CD4-positive, alpha-beta memory T cell (primary cell): ENCODE measurements at regions not wholly inside any gene's neighbourhood (a gene's known extent, or its start where the extent isn't known, plus 50 kb on each side); places are given as distances from the start of the nearest gene placed in this dataset.
A peak's percentile ranks its signal among the peaks of the same experiment; 100 is the strongest.
"Not testable (repeated sequence)": the region's sequence is repeated elsewhere in the genome, so short reads cannot be mapped to it uniquely, and the experiment has no call there.

ENCODE experiments used
- CTCF ChIA-PET: fragments of 350-600 bp; sonication (Branson Sonifier 250); formaldehyde crosslinking; loops from one replicate; lab custom pipeline; 2021; ENCODE audit warnings: inconsistent platforms; ENCODE audit not compliant: partially characterized antibody; lab: Charles Lee
- POLR2A ChIA-PET: fragments of 350-600 bp; sonication (Branson Sonifier 250); formaldehyde crosslinking; loops from one replicate; lab custom pipeline; 2021; ENCODE audit not compliant: partially characterized antibody; lab: Charles Lee
- DNase-seq, 5 donors: peaks; one replicate each; pipeline versions ENCODE4 v3.0.0 to v3.0.0-alpha.2; 2020 to 2022; ENCODE audit warnings: mixed read lengths in 1 of 5
- H3K27ac ChIP-seq: one replicate; pipeline ENCODE4 v1.7.0; 2013; ENCODE audit warnings: low read depth, low read length
- H3K27me3 ChIP-seq: 2 replicates; pipeline ENCODE4 v1.7.0; 2013; ENCODE audit warnings: mild to moderate bottlenecking, low read length, moderate library complexity; ENCODE audit not compliant: insufficient read depth
- H3K36me3 ChIP-seq: 2 replicates; pipeline ENCODE4 v1.7.0; 2013; ENCODE audit warnings: mild to moderate bottlenecking, low read length, moderate library complexity; ENCODE audit not compliant: insufficient read depth
- H3K4me1 ChIP-seq: 2 replicates; pipeline ENCODE4 v1.7.0; 2013; ENCODE audit warnings: mild to moderate bottlenecking, low read length, moderate library complexity; ENCODE audit not compliant: insufficient read depth
- H3K4me3 ChIP-seq, 2 donors: one replicate each; pipeline ENCODE4 v1.7.0; 2013; ENCODE audit warnings: low read length in 2 of 2, mild to moderate bottlenecking in 1 of 2
- H3K9me3 ChIP-seq, 2 donors: one replicate each; pipeline ENCODE4 v1.7.0; 2013; ENCODE audit warnings: low read length in 2 of 2, control low read depth in 1 of 2; ENCODE audit not compliant: control insufficient read depth in 1 of 2
- H3K27ac Mint-ChIP-seq, 7 donors: one replicate each; pipeline ENCODE4 v1.8.0; 2020 to 2021; ENCODE audit warnings: mixed read lengths in 7 of 7, mild to moderate bottlenecking in 6 of 7, inconsistent platforms in 3 of 7, moderate library complexity in 3 of 7
- H3K27me3 Mint-ChIP-seq, 2 donors: one replicate each; pipeline ENCODE4 v1.8.0; 2020 to 2021; ENCODE audit warnings: mixed read lengths in 2 of 2
- H3K36me3 Mint-ChIP-seq, 2 donors: one replicate each; pipeline ENCODE4 v1.8.0; 2020 to 2021; ENCODE audit warnings: mixed read lengths in 2 of 2, inconsistent platforms in 1 of 2, mild to moderate bottlenecking in 1 of 2
- H3K4me1 Mint-ChIP-seq, 4 donors: one replicate each; pipeline ENCODE4 v1.8.0; 2020 to 2021; ENCODE audit warnings: mixed read lengths in 4 of 4, mild to moderate bottlenecking in 1 of 4
- H3K4me3 Mint-ChIP-seq, 8 donors: one replicate each; pipeline ENCODE4 v1.8.0; 2020 to 2021; ENCODE audit warnings: mixed read lengths in 8 of 8, mild to moderate bottlenecking in 7 of 8, moderate library complexity in 6 of 8, inconsistent platforms in 3 of 8
- H3K9me3 Mint-ChIP-seq, 8 donors: one replicate each; pipeline ENCODE4 v1.8.0; 2020 to 2021; ENCODE audit warnings: mixed read lengths in 8 of 8, mild to moderate bottlenecking in 5 of 8, inconsistent platforms in 3 of 8, moderate library complexity in 1 of 8
- intact Hi-C: fragments of 100-400 bp; cut with micrococcal nuclease; formaldehyde crosslinking; loops from one replicate; pipeline ENCODE4 v1.15.1; 2023

- H3K4me1 Mint-ChIP-seq = no peaks in the 10 kb centered on the region
- DNase-seq = no peak
- no peak overlapping the region for H3K4me3 Mint-ChIP-seq
- Histone ChIP-seq H3K4me3 (no peak overlapping the region), H3K4me1 (no peaks in the 10 kb centered on the region), H3K36me3 (no peaks in the 10 kb centered on the region), H3K27ac (no peak overlapping the region), H3K9me3 (no peaks in the 10 kb centered on the region), H3K27me3 (no peaks in the 10 kb centered on the region)
- no peaks in the 10 kb centered on the region for H3K36me3 Mint-ChIP-seq
- ChIA-PET CTCF (no interaction called here), POLR2A (no interaction called here)
- H3K27ac Mint-ChIP-seq = no peak overlapping the region
- H3K9me3 Mint-ChIP-seq = peaks cover 0 to 10% (median 3%) of the 10 kb centered on the region in 8 donors
- H3K27me3 Mint-ChIP-seq = no peaks in the 10 kb centered on the region
- intact Hi-C loops = no loop called here
These were observed 608.8 kb upstream of the EPHA5 start for GRCh38 chr4:66279084-66279483.

GRCh38 chr4:66275411-66276038 is 605.2 kb upstream of the EPHA5 start:
- H3K27ac Mint-ChIP-seq = no peak overlapping the region
- H3K9me3 Mint-ChIP-seq = peaks cover 1 to 13% (median 6%) of the 10 kb centered on the region in 8 donors
- intact Hi-C loops = no loop called here
- Histone ChIP-seq H3K27ac (no peak overlapping the region), H3K36me3 (no peaks in the 10 kb centered on the region), H3K27me3 (no peaks in the 10 kb centered on the region), H3K4me1 (no peaks in the 10 kb centered on the region), H3K4me3 (no peak overlapping the region), H3K9me3 (no peaks in the 10 kb centered on the region)
- no peaks in the 10 kb centered on the region for H3K36me3 Mint-ChIP-seq
- H3K27me3 Mint-ChIP-seq = no peaks in the 10 kb centered on the region
- no peak for DNase-seq
- no peak overlapping the region for H3K4me3 Mint-ChIP-seq
- POLR2A ChIA-PET = no interaction called here
- no peaks in the 10 kb centered on the region for H3K4me1 Mint-ChIP-seq
- CTCF ChIA-PET = no interaction called here

GRCh38 chr4:66273110-66273509 is 602.8 kb upstream of the EPHA5 start:
- DNase-seq = no peak
- ChIA-PET POLR2A (no interaction called here), CTCF (no interaction called here)
- Mint-ChIP-seq H3K4me3 (no peak overlapping the region), H3K27me3 (no peaks in the 10 kb centered on the region), H3K9me3 (peaks cover 1 to 22% (median 10%) of the 10 kb centered on the region in 8 donors), H3K4me1 (no peaks in the 10 kb centered on the region), H3K36me3 (no peaks in the 10 kb centered on the region), H3K27ac (peak overlapping the region in 1 of 7 donors; percentile 14)
- no peak overlapping the region for H3K27ac ChIP-seq
- intact Hi-C loops = no loop called here
- no peak overlapping the region for H3K4me3 ChIP-seq
- H3K36me3 ChIP-seq = no peaks in the 10 kb centered on the region
- H3K9me3 ChIP-seq = no peaks in the 10 kb centered on the region
- no peaks in the 10 kb centered on the region for H3K4me1 ChIP-seq
- no peaks in the 10 kb centered on the region for H3K27me3 ChIP-seq

GRCh38 chr4:66270356-66270755 is 600.1 kb upstream of the EPHA5 start:
- POLR2A ChIA-PET, H3K27me3 Mint-ChIP-seq, H3K27ac Mint-ChIP-seq, H3K27ac ChIP-seq, H3K9me3 ChIP-seq, DNase-seq, CTCF ChIA-PET, H3K4me3 Mint-ChIP-seq, H3K4me1 ChIP-seq, H3K36me3 ChIP-seq, H3K4me3 ChIP-seq, H3K4me1 Mint-ChIP-seq, H3K27me3 ChIP-seq, intact Hi-C loops, H3K36me3 Mint-ChIP-seq: not testable (repeated sequence)
- H3K9me3 Mint-ChIP-seq = peaks cover 0 to 36% (median 10%) of the 10 kb centered on the region in 8 donors

- CTCF ChIA-PET, intact Hi-C loops, H3K36me3 ChIP-seq, H3K4me3 Mint-ChIP-seq, H3K4me3 ChIP-seq, H3K27me3 ChIP-seq, H3K36me3 Mint-ChIP-seq, H3K27ac Mint-ChIP-seq, H3K27ac ChIP-seq, H3K27me3 Mint-ChIP-seq, POLR2A ChIA-PET, DNase-seq, H3K4me1 Mint-ChIP-seq, H3K9me3 ChIP-seq, H3K4me1 ChIP-seq: not testable (repeated sequence)
- peaks cover 0 to 36% (median 14%) of the 10 kb centered on the region in 8 donors for H3K9me3 Mint-ChIP-seq
These were observed 596.3 kb upstream of the EPHA5 start for GRCh38 chr4:66266554-66266953.

DNA sequence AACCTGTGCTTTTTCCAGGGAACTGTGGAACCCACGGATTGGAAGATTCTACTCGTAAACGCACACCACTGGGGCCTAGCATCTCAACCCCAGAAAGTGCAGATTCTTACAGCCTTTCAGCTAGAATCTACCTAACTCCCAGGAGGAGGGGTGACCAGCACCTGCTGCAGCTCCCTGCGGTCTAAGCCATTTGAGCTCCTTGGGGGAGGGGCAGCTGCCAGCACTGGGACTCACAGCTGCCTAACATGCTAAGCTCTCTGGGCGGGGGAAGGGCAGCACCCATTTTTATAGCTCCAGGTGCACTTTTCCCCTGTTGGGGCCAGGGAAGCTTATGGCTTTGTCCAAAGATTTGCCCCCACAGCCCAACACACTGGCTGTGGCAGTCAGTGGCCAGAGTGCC is 595.7 kb upstream of the EPHA5 start:
- Mint-ChIP-seq H3K9me3 (peaks cover 0 to 36% (median 13%) of the 10 kb centered on the region in 8 donors), H3K27ac (no peak overlapping the region), H3K4me1 (no peaks in the 10 kb centered on the region), H3K4me3 (no peak overlapping the region), H3K27me3 (no peaks in the 10 kb centered on the region), H3K36me3 (no peaks in the 10 kb centered on the region)
- H3K27ac ChIP-seq = no peak overlapping the region
- intact Hi-C loops = no loop called here
- no peak overlapping the region for H3K4me3 ChIP-seq
- no peaks in the 10 kb centered on the region for H3K9me3 ChIP-seq
- CTCF ChIA-PET = no interaction called here
- H3K27me3 ChIP-seq = no peaks in the 10 kb centered on the region
- no peak for DNase-seq
- POLR2A ChIA-PET = no interaction called here
- no peaks in the 10 kb centered on the region for H3K4me1 ChIP-seq
- no peaks in the 10 kb centered on the region for H3K36me3 ChIP-seq

- intact Hi-C loops = no loop called here
- CTCF ChIA-PET = no interaction called here
These were observed 582.0 kb upstream of the EPHA5 start for GRCh38 chr4:66252291-66252690.

GRCh38 chr4:66246643-66247042 is 576.4 kb upstream of the EPHA5 start:
- no peaks in the 10 kb centered on the region for H3K36me3 ChIP-seq
- no peak for DNase-seq
- no peak overlapping the region for H3K4me3 Mint-ChIP-seq
- no peaks in the 10 kb centered on the region for H3K9me3 ChIP-seq
- no peak overlapping the region for H3K4me3 ChIP-seq
- ChIA-PET CTCF (no interaction called here), POLR2A (no interaction called here)
- no peak overlapping the region for H3K27ac Mint-ChIP-seq
- H3K27me3 Mint-ChIP-seq = no peaks in the 10 kb centered on the region
- H3K27ac ChIP-seq = no peak overlapping the region
- H3K4me1 ChIP-seq = no peaks in the 10 kb centered on the region
- intact Hi-C loops = no loop called here
- no peaks in the 10 kb centered on the region for H3K4me1 Mint-ChIP-seq
- H3K36me3 Mint-ChIP-seq = no peaks in the 10 kb centered on the region
- no peaks in the 10 kb centered on the region for H3K27me3 ChIP-seq
- H3K9me3 Mint-ChIP-seq = peaks cover 0 to 31% (median 16%) of the 10 kb centered on the region in 8 donors

More at GRCh38 chr4:66252291-66252690, 582.0 kb upstream of the EPHA5 start:
- no peak overlapping the region for H3K27ac ChIP-seq
- POLR2A ChIA-PET = no interaction called here
- H3K27me3 Mint-ChIP-seq = no peaks in the 10 kb centered on the region
- H3K36me3 ChIP-seq = no peaks in the 10 kb centered on the region
- H3K27me3 ChIP-seq = no peaks in the 10 kb centered on the region
- no peak for DNase-seq
- no peak overlapping the region for H3K4me3 ChIP-seq
- no peaks in the 10 kb centered on the region for H3K4me1 Mint-ChIP-seq
- peaks cover 0 to 20% (median 11%) of the 10 kb centered on the region in 8 donors for H3K9me3 Mint-ChIP-seq
- no peaks in the 10 kb centered on the region for H3K4me1 ChIP-seq
- no peak overlapping the region for H3K27ac Mint-ChIP-seq
- H3K4me3 Mint-ChIP-seq = no peak overlapping the region
- no peaks in the 10 kb centered on the region for H3K9me3 ChIP-seq
- H3K36me3 Mint-ChIP-seq = no peaks in the 10 kb centered on the region
